WTC11 (cell line): ENCODE measurements at regions not wholly inside any gene's neighbourhood (a gene's known extent, or its start where the extent isn't known, plus 50 kb on each side); places are given as distances from the start of the nearest gene placed in this dataset.

Source experiments
- ATAC-seq: fragments of 200-7000 bp; cut with Tn5 transposase; 2 replicates; pipeline ENCODE4 v1.10.0; 2021; ENCODE audit warnings: mild to moderate bottlenecking, moderate library complexity
- CTCF ChIA-PET: fragments of 300-600 bp; sonication (Branson Sonifier 250); formaldehyde crosslinking; loops from one replicate; lab custom pipeline; 2021; ENCODE audit warnings: antibody characterized with exemption; lab: Charles Lee
- POLR2A ChIA-PET: fragments of 350-600 bp; sonication (Branson Sonifier 250); formaldehyde crosslinking; loops from one replicate; lab custom pipeline; 2021; ENCODE audit warnings: antibody characterized with exemption; lab: Charles Lee
- DNase-seq: peaks from one replicate; pipeline ENCODE4 v3.0.0; 2021; ENCODE audit warnings: low spot score
- H3K27ac Mint-ChIP-seq: 2 replicates; pipeline ENCODE4 v1.8.0; 2021; ENCODE audit warnings: mixed read lengths
- H3K27me3 Mint-ChIP-seq: 2 replicates; pipeline ENCODE4 v1.8.0; 2021; ENCODE audit warnings: low read depth, mild to moderate bottlenecking, moderate library complexity, mixed read lengths
- H3K36me3 Mint-ChIP-seq: 2 replicates; pipeline ENCODE4 v1.8.0; 2021; ENCODE audit warnings: mixed read lengths
- H3K4me1 Mint-ChIP-seq: 2 replicates; pipeline ENCODE4 v1.8.0; 2022; ENCODE audit warnings: mixed read lengths
- H3K4me3 Mint-ChIP-seq: 2 replicates; pipeline ENCODE4 v1.8.0; 2021; ENCODE audit warnings: mild to moderate bottlenecking, moderate library complexity, mixed read lengths
- H3K9me3 Mint-ChIP-seq: 2 replicates; pipeline ENCODE4 v1.8.0; 2021; ENCODE audit warnings: mixed read lengths
- AR ChIP-seq: fragments of 250-450 bp; sonication (Bioruptor Pico); IDR thresholded peaks from 2 replicates; pipeline ENCODE4 v1.9.0; 2021; ENCODE audit warnings: mild to moderate bottlenecking
- CDX4 ChIP-seq: fragments of 250-450 bp; sonication (Bioruptor Pico); IDR thresholded peaks from 2 replicates; pipeline ENCODE4 v1.9.0; 2021; ENCODE audit warnings: moderate library complexity, mild to moderate bottlenecking, inconsistent platforms, borderline replicate concordance
- ETV6 ChIP-seq: sonication (generic); formaldehyde crosslinking; IDR thresholded peaks from 2 replicates; pipeline ENCODE4 v1.8.1; 2022; ENCODE audit warnings: mild to moderate bottlenecking, missing genetic modification reagents
- FOXJ3 ChIP-seq: sonication (generic); formaldehyde crosslinking; IDR thresholded peaks from 2 replicates; pipeline ENCODE4 v1.9.0; 2021; ENCODE audit warnings: missing genetic modification reagents, mild to moderate bottlenecking, borderline replicate concordance
- FOXK1 ChIP-seq: sonication (generic); formaldehyde crosslinking; IDR thresholded peaks from 2 replicates; pipeline ENCODE4 v1.8.0; 2022; ENCODE audit warnings: mild to moderate bottlenecking, moderate library complexity, missing genetic modification reagents
- HMGXB4 ChIP-seq: sonication (generic); formaldehyde crosslinking; IDR thresholded peaks from 2 replicates; pipeline ENCODE4 v1.8.1; 2023; ENCODE audit warnings: mild to moderate bottlenecking, moderate library complexity, missing genetic modification reagents
- NR3C1 ChIP-seq: sonication (generic); formaldehyde crosslinking; conservative IDR thresholded peaks from 2 replicates; pipeline ENCODE4 v1.8.1; 2023; ENCODE audit warnings: low read depth, mild to moderate bottlenecking, missing genetic modification reagents
- PREB ChIP-seq: sonication (generic); formaldehyde crosslinking; IDR thresholded peaks from 2 replicates; pipeline ENCODE4 v1.8.1; 2022; ENCODE audit warnings: mild to moderate bottlenecking, missing genetic modification reagents, moderate library complexity, borderline replicate concordance
- RELA ChIP-seq: sonication (generic); formaldehyde crosslinking; IDR thresholded peaks from 2 replicates; pipeline ENCODE4 v1.8.1; 2022; ENCODE audit warnings: missing genetic modification reagents, mild to moderate bottlenecking, borderline replicate concordance
- RORB ChIP-seq: fragments of 250-450 bp; sonication (Bioruptor Pico); IDR thresholded peaks from 2 replicates; pipeline ENCODE4 v1.9.0; 2021; ENCODE audit warnings: mild to moderate bottlenecking
- SMAD3 ChIP-seq: sonication (generic); formaldehyde crosslinking; IDR thresholded peaks from 2 replicates; pipeline ENCODE4 v1.8.0; 2022; ENCODE audit warnings: missing genetic modification reagents, mild to moderate bottlenecking, borderline replicate concordance
- SP1 ChIP-seq: sonication (generic); formaldehyde crosslinking; conservative IDR thresholded peaks from 2 replicates; pipeline ENCODE4 v1.8.1; 2022; ENCODE audit warnings: missing genetic modification reagents
- TEAD1 ChIP-seq: sonication (generic); formaldehyde crosslinking; IDR thresholded peaks from 2 replicates; pipeline ENCODE4 v1.8.0; 2022; ENCODE audit warnings: mild to moderate bottlenecking, missing genetic modification reagents
- TP53 ChIP-seq: sonication (generic); formaldehyde crosslinking; IDR thresholded peaks from 2 replicates; pipeline ENCODE4 v1.8.1; 2023; ENCODE audit warnings: mild to moderate bottlenecking, missing genetic modification reagents
- ZNF423 ChIP-seq: fragments of 250-450 bp; sonication (Bioruptor Pico); IDR thresholded peaks from 2 replicates; pipeline ENCODE4 v2.1.2; 2022; ENCODE audit warnings: mild to moderate bottlenecking, moderate library complexity
- ZNF425 ChIP-seq: fragments of 250-450 bp; sonication (Bioruptor Pico); conservative IDR thresholded peaks from 2 replicates; pipeline ENCODE4 v1.9.0; 2021; ENCODE audit warnings: mild to moderate bottlenecking
- ZNF512 ChIP-seq: sonication (generic); formaldehyde crosslinking; IDR thresholded peaks from 2 replicates; pipeline ENCODE4 v1.8.1; 2022; ENCODE audit warnings: missing genetic modification reagents, borderline replicate concordance
- ZNF671 ChIP-seq: fragments of 250-450 bp; sonication (Bioruptor Pico); IDR thresholded peaks from 2 replicates; pipeline ENCODE4 v1.8.0; 2021; ENCODE audit warnings: mild to moderate bottlenecking

- no peak overlapping the region for H3K27ac Mint-ChIP-seq
- ATAC-seq = no peak
- no peaks in the 10 kb centered on the region for H3K36me3 Mint-ChIP-seq
- CTCF ChIA-PET = no interaction called here
- no peak overlapping the region for H3K4me3 Mint-ChIP-seq
- TF ChIP-seq PREB (CRISPR knock-in tag) (no peak), FOXJ3 (no peak), AR (CRISPR knock-in tag) (no peak), HMGXB4 (CRISPR knock-in tag) (no peak), ZNF423 (CRISPR knock-in tag) (no peak), RORB (CRISPR knock-in tag) (no peak), SMAD3 (CRISPR knock-in tag) (no peak), ZNF671 (CRISPR knock-in tag) (no peak), ZNF512 (CRISPR knock-in tag) (no peak), RELA (no peak), ZNF425 (CRISPR knock-in tag) (no peak), FOXK1 (CRISPR knock-in tag) (no peak), NR3C1 (CRISPR knock-in tag) (no peak), TEAD1 (CRISPR knock-in tag) (no peak), SP1 (CRISPR knock-in tag) (no peak)
- TF ChIP-seq, all 79 proteins: peak for 0
- POLR2A ChIA-PET = no interaction called here
- Mint-ChIP-seq H3K4me1 (no peaks in the 10 kb centered on the region), H3K9me3 (no peaks in the 10 kb centered on the region), H3K27me3 (no peaks in the 10 kb centered on the region)
- no peak for DNase-seq
Observed at GRCh38 chr3:174620855-174621472, 238.2 kb upstream of the NAALADL2 start.

- Mint-ChIP-seq H3K4me3 (no peak overlapping the region), H3K9me3 (peaks cover 12% of the 10 kb centered on the region), H3K36me3 (no peaks in the 10 kb centered on the region), H3K27me3 (no peaks in the 10 kb centered on the region), H3K27ac (no peak overlapping the region), H3K4me1 (no peaks in the 10 kb centered on the region)
- no peak for ATAC-seq
- POLR2A ChIA-PET = no interaction called here
- CTCF ChIA-PET = no interaction called here
- no peak for TF ChIP-seq CDX4 (CRISPR knock-in tag)
- no peak for TF ChIP-seq ETV6 (CRISPR knock-in tag)
- TF ChIP-seq TP53 (CRISPR knock-in tag) = no peak
- TF ChIP-seq, all 79 proteins: peak for 0
- DNase-seq = no peak
Observed at GRCh38 chr3:174633342-174633741, 225.8 kb upstream of the NAALADL2 start.
